Upper lobe of left lung (tissue), 4 donors: ENCODE measurements at regions not wholly inside any gene's neighbourhood (a gene's known extent, or its start where the extent isn't known, plus 50 kb on each side); places are given as distances from the start of the nearest gene placed in this dataset.

ENCODE experiments used
- CTCF ChIP-seq, 6 experiments: fragments of 450-650 bp in 4 of 6; fragments of 200-600 bp in 2 of 6; sonication (generic) in 2 of 6; IDR thresholded peaks; one replicate each; pipeline ENCODE4 v1.5.1; 2016 to 2019; ENCODE audit warnings: antibody characterized with exemption in 6 of 6
- EP300 ChIP-seq, 4 donors: sonication (generic); formaldehyde crosslinking; IDR thresholded peaks; one replicate each; pipeline ENCODE4 v1.5.1; 2017; ENCODE audit warnings: antibody characterized with exemption in 4 of 4, control low read depth in 2 of 4
- POLR2A ChIP-seq, 4 donors: fragments of 450-650 bp; IDR thresholded peaks; one replicate each; pipeline ENCODE4 v1.5.1; 2016 to 2017; ENCODE audit warnings: antibody characterized with exemption in 4 of 4, mild to moderate bottlenecking in 2 of 4
- POLR2AphosphoS5 ChIP-seq, 2 donors: sonication (generic); formaldehyde crosslinking; IDR thresholded peaks; one replicate each; pipeline ENCODE4 v1.5.1; 2017; ENCODE audit warnings: antibody characterized with exemption in 2 of 2

- TF ChIP-seq CTCF (IDR thresholded peaks at IDR 0.05): no peak
- no peak for TF ChIP-seq POLR2AphosphoS5 (IDR thresholded peaks at IDR 0.05)
- no peak for TF ChIP-seq POLR2A (IDR thresholded peaks at IDR 0.05)
- TF ChIP-seq EP300 (IDR thresholded peaks at IDR 0.05): no peak
Observed at GRCh38 chr15:95469496-95470000, 861.0 kb upstream of the NR2F2 start.
